ENCODE measurements at regions not wholly inside any gene's neighbourhood (a gene's known extent, or its start where the extent isn't known, plus 50 kb on each side); places are given as distances from the start of the nearest gene placed in this dataset.
"Not testable (repeated sequence)": the region's sequence is repeated elsewhere in the genome, so short reads cannot be mapped to it uniquely, and the experiment has no call there.

GRCh38 chr6:84836366-84836765, 72.0 kb upstream of the TBX18 start:
- TF ChIP-seq CTCF (conservative IDR thresholded peaks at IDR 0.05; ENCODE audit: control insufficient read depth, insufficient read depth, low read depth, low read length): no peak
- no peak for DNase-seq (ENCODE audit: low read depth)
- no peak overlapping the region for H3K4me3 ChIP-seq (ENCODE audit: control insufficient read depth, low read depth, low read length)

- TF ChIP-seq CTCF (conservative IDR thresholded peaks at IDR 0.05; ENCODE audit: control insufficient read depth, insufficient read depth, low read depth, low read length): no peak
- no peak for DNase-seq (ENCODE audit: low read depth)
- no peak overlapping the region for H3K4me3 ChIP-seq (ENCODE audit: control insufficient read depth, low read depth, low read length)
Observed at GRCh38 chr6:84835340-84835739, 70.9 kb upstream of the TBX18 start.

- not testable (repeated sequence) for H3K4me3 ChIP-seq (ENCODE audit: control insufficient read depth, low read depth, low read length)
Observed at GRCh38 chr6:84831924-84832323, 67.5 kb upstream of the TBX18 start.

GRCh38 chr6:84825461-84825860, 61.1 kb upstream of the TBX18 start:
- no peak overlapping the region for H3K4me3 ChIP-seq (ENCODE audit: control insufficient read depth, low read depth, low read length)
- TF ChIP-seq CTCF (conservative IDR thresholded peaks at IDR 0.05; ENCODE audit: control insufficient read depth, insufficient read depth, low read depth, low read length): no peak
- peak; percentile 89 for DNase-seq (ENCODE audit: low read depth)

More at GRCh38 chr6:84831924-84832323, 67.5 kb upstream of the TBX18 start:
- not testable (repeated sequence) for DNase-seq (ENCODE audit: low read depth)

GRCh38 chr6:84821314-84821713, 56.9 kb upstream of the TBX18 start:
- DNase-seq (ENCODE audit: low read depth): not testable (repeated sequence)

GRCh38 chr6:84816741-84817140, 52.3 kb upstream of the TBX18 start:
- no peak overlapping the region for H3K4me3 ChIP-seq (ENCODE audit: control insufficient read depth, low read depth, low read length)
- TF ChIP-seq CTCF (conservative IDR thresholded peaks at IDR 0.05; ENCODE audit: control insufficient read depth, insufficient read depth, low read depth, low read length): no peak
- DNase-seq (ENCODE audit: low read depth): no peak

More at GRCh38 chr6:84821314-84821713, 56.9 kb upstream of the TBX18 start:
- H3K4me3 ChIP-seq (ENCODE audit: control insufficient read depth, low read depth, low read length): not testable (repeated sequence)

GRCh38 chr6:84815896-84816735, 51.7 kb upstream of the TBX18 start:
- DNase-seq (ENCODE audit: low read depth): no peak
- no peak for TF ChIP-seq CTCF (conservative IDR thresholded peaks at IDR 0.05; ENCODE audit: control insufficient read depth, insufficient read depth, low read depth, low read length)
- H3K4me3 ChIP-seq (ENCODE audit: control insufficient read depth, low read depth, low read length): no peak overlapping the region

Measured in fibroblast of mammary gland (primary cell).